GM23338 (cell line): ENCODE measurements at regions not wholly inside any gene's neighbourhood (a gene's known extent, or its start where the extent isn't known, plus 50 kb on each side); places are given as distances from the start of the nearest gene placed in this dataset.

ENCODE experiments used
- CREB1 ChIP-seq: fragments of 250-450 bp; sonication (Bioruptor Pico); IDR thresholded peaks from 2 replicates; pipeline ENCODE4 v1.5.0; 2020; ENCODE audit warnings: low read depth, mild to moderate bottlenecking, moderate library complexity
- TF ChIP-seq, protein P1 (sequence below), 2 experiments: fragments of 200-600 bp in 1 of 2; sonication (generic) in 1 of 2; conservative IDR thresholded peaks; 2 replicates each; pipeline versions ENCODE4 v1.5.1 to v1.6.1; 2016 to 2017; ENCODE audit warnings: antibody characterized with exemption in 2 of 2, low read depth in 2 of 2, mild to moderate bottlenecking in 2 of 2, moderate library complexity in 1 of 2

DNA sequence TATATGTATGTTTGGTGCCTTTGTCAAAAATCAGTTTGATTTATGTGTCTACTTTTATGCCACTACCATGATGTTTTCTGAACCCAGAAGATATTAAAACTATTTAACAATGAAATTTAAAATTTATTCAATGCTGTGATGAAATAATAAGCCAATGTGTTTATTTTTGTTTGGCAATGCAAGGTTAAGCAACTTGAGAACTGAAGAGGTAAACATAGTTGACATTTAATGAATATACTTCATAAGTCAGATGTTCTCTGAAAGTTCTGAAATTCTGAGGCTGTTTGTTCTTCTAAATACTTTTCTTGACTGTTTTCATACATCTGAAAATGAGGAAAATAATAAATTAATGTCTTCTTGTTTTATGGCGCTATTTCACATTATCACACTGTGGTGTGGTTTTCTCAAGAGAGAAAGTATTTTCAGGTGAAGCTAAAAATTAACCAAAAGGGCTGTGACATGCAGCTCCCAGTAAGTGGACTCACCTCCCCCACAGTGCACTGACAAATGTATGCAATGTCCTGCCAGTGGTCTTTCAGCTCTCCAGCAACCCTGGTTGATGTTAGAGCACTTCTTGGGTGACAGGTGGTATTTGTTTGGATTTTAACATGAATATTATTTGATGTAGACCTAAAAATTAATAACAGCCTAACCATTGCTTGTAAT is 863.6 kb upstream of the SALL3 start:
- TF ChIP-seq, protein P1, sequence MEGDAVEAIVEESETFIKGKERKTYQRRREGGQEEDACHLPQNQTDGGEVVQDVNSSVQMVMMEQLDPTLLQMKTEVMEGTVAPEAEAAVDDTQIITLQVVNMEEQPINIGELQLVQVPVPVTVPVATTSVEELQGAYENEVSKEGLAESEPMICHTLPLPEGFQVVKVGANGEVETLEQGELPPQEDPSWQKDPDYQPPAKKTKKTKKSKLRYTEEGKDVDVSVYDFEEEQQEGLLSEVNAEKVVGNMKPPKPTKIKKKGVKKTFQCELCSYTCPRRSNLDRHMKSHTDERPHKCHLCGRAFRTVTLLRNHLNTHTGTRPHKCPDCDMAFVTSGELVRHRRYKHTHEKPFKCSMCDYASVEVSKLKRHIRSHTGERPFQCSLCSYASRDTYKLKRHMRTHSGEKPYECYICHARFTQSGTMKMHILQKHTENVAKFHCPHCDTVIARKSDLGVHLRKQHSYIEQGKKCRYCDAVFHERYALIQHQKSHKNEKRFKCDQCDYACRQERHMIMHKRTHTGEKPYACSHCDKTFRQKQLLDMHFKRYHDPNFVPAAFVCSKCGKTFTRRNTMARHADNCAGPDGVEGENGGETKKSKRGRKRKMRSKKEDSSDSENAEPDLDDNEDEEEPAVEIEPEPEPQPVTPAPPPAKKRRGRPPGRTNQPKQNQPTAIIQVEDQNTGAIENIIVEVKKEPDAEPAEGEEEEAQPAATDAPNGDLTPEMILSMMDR (conservative IDR thresholded peaks at IDR 0.05; ENCODE audit: low read depth in 2 of 2) = no peak
- TF ChIP-seq CREB1 (CRISPR knock-in tag) = no peak
